ENCODE measurements at regions not wholly inside any gene's neighbourhood (a gene's known extent, or its start where the extent isn't known, plus 50 kb on each side); places are given as distances from the start of the nearest gene placed in this dataset.

DNA sequence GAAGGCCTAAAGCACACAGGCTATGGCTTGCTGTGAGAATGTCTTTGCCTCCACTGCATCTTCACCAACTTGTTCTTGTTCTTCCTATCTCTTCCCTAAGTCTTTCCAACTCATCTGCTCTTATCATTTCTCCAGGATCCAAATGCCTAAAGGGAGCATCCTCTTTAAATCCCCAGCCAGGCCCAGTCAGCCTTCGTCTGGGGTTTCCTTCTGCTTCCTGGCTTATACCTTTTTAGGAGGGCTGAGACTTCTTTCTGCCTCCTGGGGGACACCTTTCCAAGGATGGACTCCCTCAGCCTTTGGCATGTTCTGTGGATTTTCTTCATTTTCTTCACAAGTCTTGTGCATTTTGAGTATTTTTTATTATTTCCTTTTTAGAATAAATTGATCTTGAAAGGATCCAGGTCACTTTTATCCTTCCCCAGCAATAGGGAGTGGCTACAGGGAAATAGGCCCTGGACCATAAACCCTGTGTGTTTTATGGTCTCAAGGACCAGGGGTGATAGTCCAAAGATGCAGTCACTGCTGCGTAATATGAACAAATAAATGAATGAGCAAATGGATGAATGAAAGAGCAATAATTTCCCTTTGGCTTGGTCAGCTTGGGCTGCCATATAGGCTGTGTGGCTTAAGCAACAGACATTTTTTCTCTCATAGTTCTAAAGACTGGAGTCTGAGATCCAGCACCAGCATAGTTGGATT is 122.1 kb upstream of the LRIG1 start:
- Histone ChIP-seq H3K27me3 (ENCODE audit: control insufficient read depth in 1 of 2, insufficient read depth in 1 of 2, low read length in 2 of 2) (no peaks in the 10 kb centered on the region), H3K4me1 (ENCODE audit: control insufficient read depth, insufficient read depth, low read depth, low read length) (peaks cover 2% of the 10 kb centered on the region), H2BK120ac (ENCODE audit: low read depth, low read length) (no peak overlapping the region), H3K14ac (ENCODE audit: low read length in 2 of 2) (no peak overlapping the region), H3K4me2 (ENCODE audit: low read length, poor library complexity, severe bottlenecking) (no peak overlapping the region), H4K91ac (ENCODE audit: low read length) (no peak overlapping the region), H3K9ac (ENCODE audit: low read length) (no peak overlapping the region), H4K8ac (ENCODE audit: low read length) (no peak overlapping the region), H3K36me3 (ENCODE audit: control insufficient read depth in 1 of 2, insufficient read depth in 2 of 2, low read depth in 1 of 2, low read length in 2 of 2) (no peaks in the 10 kb centered on the region), H3K4ac (ENCODE audit: low read depth in 1 of 2, low read length in 2 of 2) (no peak overlapping the region), H3K9me3 (ENCODE audit: control insufficient read depth, low read length) (no peaks in the 10 kb centered on the region), H3K4me3 (ENCODE audit: insufficient read depth in 1 of 2, low read depth in 1 of 2, low read length in 2 of 2) (no peak overlapping the region), H2AK5ac (ENCODE audit: low read length, severe bottlenecking) (no peak overlapping the region), H2AFZ (ENCODE audit: low read depth, low read length) (no peak overlapping the region), H2BK15ac (ENCODE audit: low read depth, poor library complexity, severe bottlenecking) (no peak overlapping the region), H3K23ac (ENCODE audit: low read length in 2 of 2) (no peak overlapping the region), H3K18ac (ENCODE audit: low read depth in 1 of 2, low read length in 2 of 2) (no peak overlapping the region), H3K27ac (ENCODE audit: low read length, poor library complexity, severe bottlenecking) (no peak overlapping the region), H2BK5ac (ENCODE audit: low read depth, low read length, poor library complexity, severe bottlenecking) (no peak overlapping the region), H2BK12ac (ENCODE audit: low read length in 2 of 2) (no peak overlapping the region), H3K79me1 (replicated peaks; ENCODE audit: low read length, poor library complexity, severe bottlenecking) (no peaks in the 10 kb centered on the region)
- no peak for DNase-seq
- WGBS = 80% methylated on average over 2 of the region's 2 CpGs

GRCh38 chr3:66625505-66626216 is 124.8 kb upstream of the LRIG1 start:
- Histone ChIP-seq H3K18ac (ENCODE audit: low read depth in 1 of 2, low read length in 2 of 2) (no peak overlapping the region), H4K8ac (ENCODE audit: low read length) (no peak overlapping the region), H2AFZ (ENCODE audit: low read depth, low read length) (no peak overlapping the region), H3K14ac (ENCODE audit: low read length in 2 of 2) (no peak overlapping the region), H3K79me1 (replicated peaks; ENCODE audit: low read length, poor library complexity, severe bottlenecking) (no peaks in the 10 kb centered on the region), H2BK12ac (ENCODE audit: low read length in 2 of 2) (no peak overlapping the region), H4K91ac (ENCODE audit: low read length) (no peak overlapping the region), H3K4me2 (ENCODE audit: low read length, poor library complexity, severe bottlenecking) (no peak overlapping the region), H2BK5ac (ENCODE audit: low read depth, low read length, poor library complexity, severe bottlenecking) (no peak overlapping the region), H3K9me3 (ENCODE audit: control insufficient read depth, low read length) (no peaks in the 10 kb centered on the region), H3K4ac (ENCODE audit: low read depth in 1 of 2, low read length in 2 of 2) (no peak overlapping the region), H3K4me1 (ENCODE audit: control insufficient read depth, insufficient read depth, low read depth, low read length) (no peaks in the 10 kb centered on the region), H2BK15ac (ENCODE audit: low read depth, poor library complexity, severe bottlenecking) (no peak overlapping the region), H3K9ac (ENCODE audit: low read length) (no peak overlapping the region), H2BK120ac (ENCODE audit: low read depth, low read length) (no peak overlapping the region), H3K36me3 (ENCODE audit: control insufficient read depth in 1 of 2, insufficient read depth in 2 of 2, low read depth in 1 of 2, low read length in 2 of 2) (no peaks in the 10 kb centered on the region), H3K27me3 (ENCODE audit: control insufficient read depth in 1 of 2, insufficient read depth in 1 of 2, low read length in 2 of 2) (no peaks in the 10 kb centered on the region), H3K4me3 (ENCODE audit: insufficient read depth in 1 of 2, low read depth in 1 of 2, low read length in 2 of 2) (no peak overlapping the region), H3K27ac (ENCODE audit: low read length, poor library complexity, severe bottlenecking) (no peak overlapping the region), H3K23ac (ENCODE audit: low read length in 2 of 2) (no peak overlapping the region), H2AK5ac (ENCODE audit: low read length, severe bottlenecking) (no peak overlapping the region)
- WGBS = 87% methylated on average over 5 of the region's 5 CpGs
- DNase-seq = no peak

- no peak overlapping the region for H2BK5ac ChIP-seq (ENCODE audit: low read depth, low read length, poor library complexity, severe bottlenecking)
- H3K4me1 ChIP-seq (ENCODE audit: control insufficient read depth, insufficient read depth, low read depth, low read length) = no peaks in the 10 kb centered on the region
- H2BK120ac ChIP-seq (ENCODE audit: low read depth, low read length) = no peak overlapping the region
- no peak overlapping the region for H3K4ac ChIP-seq (ENCODE audit: low read depth in 1 of 2, low read length in 2 of 2)
- H4K91ac ChIP-seq (ENCODE audit: low read length) = no peak overlapping the region
- H2BK15ac ChIP-seq (ENCODE audit: low read depth, poor library complexity, severe bottlenecking) = no peak overlapping the region
- 80% methylated on average over 8 of the region's 8 CpGs for whole genome bisulfite sequencing
- H3K4me3 ChIP-seq (ENCODE audit: insufficient read depth in 1 of 2, low read depth in 1 of 2, low read length in 2 of 2) = no peak overlapping the region
- no peak overlapping the region for H3K27ac ChIP-seq (ENCODE audit: low read length, poor library complexity, severe bottlenecking)
- H3K79me1 ChIP-seq (replicated peaks; ENCODE audit: low read length, poor library complexity, severe bottlenecking) = no peaks in the 10 kb centered on the region
- H2AK5ac ChIP-seq (ENCODE audit: low read length, severe bottlenecking) = no peak overlapping the region
- no peaks in the 10 kb centered on the region for H3K36me3 ChIP-seq (ENCODE audit: control insufficient read depth in 1 of 2, insufficient read depth in 2 of 2, low read depth in 1 of 2, low read length in 2 of 2)
- no peak overlapping the region for H2AFZ ChIP-seq (ENCODE audit: low read depth, low read length)
- H3K9ac ChIP-seq (ENCODE audit: low read length) = no peak overlapping the region
- no peak overlapping the region for H3K4me2 ChIP-seq (ENCODE audit: low read length, poor library complexity, severe bottlenecking)
- no peak for DNase-seq
- H3K18ac ChIP-seq (ENCODE audit: low read depth in 1 of 2, low read length in 2 of 2) = no peak overlapping the region
- H3K14ac ChIP-seq (ENCODE audit: low read length in 2 of 2) = no peak overlapping the region
- no peak overlapping the region for H3K23ac ChIP-seq (ENCODE audit: low read length in 2 of 2)
- no peaks in the 10 kb centered on the region for H3K9me3 ChIP-seq (ENCODE audit: control insufficient read depth, low read length)
- no peak overlapping the region for H2BK12ac ChIP-seq (ENCODE audit: low read length in 2 of 2)
- no peak overlapping the region for H4K8ac ChIP-seq (ENCODE audit: low read length)
- no peaks in the 10 kb centered on the region for H3K27me3 ChIP-seq (ENCODE audit: control insufficient read depth in 1 of 2, insufficient read depth in 1 of 2, low read length in 2 of 2)
Observed at GRCh38 chr3:66629150-66629981, 128.5 kb upstream of the LRIG1 start.

DNA sequence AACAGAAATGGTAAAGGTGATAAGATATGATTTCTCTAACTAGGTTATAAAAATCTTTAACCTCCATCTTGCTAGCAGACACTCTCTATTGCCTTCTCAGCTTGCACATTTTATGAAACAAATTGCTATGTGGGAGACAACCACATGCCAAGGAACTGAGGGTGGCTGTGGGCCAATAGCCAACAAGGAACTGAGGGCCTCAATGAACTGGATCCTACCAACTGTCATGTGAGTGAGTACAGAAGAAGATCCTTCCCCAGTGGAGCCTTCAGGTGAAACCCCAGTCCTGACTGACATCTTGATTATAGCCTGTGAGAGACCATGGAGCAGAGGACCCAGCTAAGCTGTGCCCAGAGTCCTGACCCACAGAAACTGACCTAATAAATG is 129.2 kb upstream of the LRIG1 start:
- no peaks in the 10 kb centered on the region for H3K4me1 ChIP-seq (ENCODE audit: control insufficient read depth, insufficient read depth, low read depth, low read length)
- H3K14ac ChIP-seq (ENCODE audit: low read length in 2 of 2) = no peak overlapping the region
- H2AK5ac ChIP-seq (ENCODE audit: low read length, severe bottlenecking) = no peak overlapping the region
- no peaks in the 10 kb centered on the region for H3K9me3 ChIP-seq (ENCODE audit: control insufficient read depth, low read length)
- H3K4me3 ChIP-seq (ENCODE audit: insufficient read depth in 1 of 2, low read depth in 1 of 2, low read length in 2 of 2) = no peak overlapping the region
- no peak for DNase-seq
- no peak overlapping the region for H3K23ac ChIP-seq (ENCODE audit: low read length in 2 of 2)
- no peaks in the 10 kb centered on the region for H3K36me3 ChIP-seq (ENCODE audit: control insufficient read depth in 1 of 2, insufficient read depth in 2 of 2, low read depth in 1 of 2, low read length in 2 of 2)
- H3K27me3 ChIP-seq (ENCODE audit: control insufficient read depth in 1 of 2, insufficient read depth in 1 of 2, low read length in 2 of 2) = no peaks in the 10 kb centered on the region
- H2AFZ ChIP-seq (ENCODE audit: low read depth, low read length) = no peak overlapping the region
- no peak overlapping the region for H3K18ac ChIP-seq (ENCODE audit: low read depth in 1 of 2, low read length in 2 of 2)
- H3K9ac ChIP-seq (ENCODE audit: low read length) = no peak overlapping the region
- no peak overlapping the region for H2BK5ac ChIP-seq (ENCODE audit: low read depth, low read length, poor library complexity, severe bottlenecking)
- no peak overlapping the region for H2BK15ac ChIP-seq (ENCODE audit: low read depth, poor library complexity, severe bottlenecking)
- H4K8ac ChIP-seq (ENCODE audit: low read length) = no peak overlapping the region
- no peak overlapping the region for H3K27ac ChIP-seq (ENCODE audit: low read length, poor library complexity, severe bottlenecking)
- H4K91ac ChIP-seq (ENCODE audit: low read length) = no peak overlapping the region
- H2BK12ac ChIP-seq (ENCODE audit: low read length in 2 of 2) = no peak overlapping the region
- no peak overlapping the region for H3K4ac ChIP-seq (ENCODE audit: low read depth in 1 of 2, low read length in 2 of 2)
- H3K4me2 ChIP-seq (ENCODE audit: low read length, poor library complexity, severe bottlenecking) = no peak overlapping the region
- H3K79me1 ChIP-seq (replicated peaks; ENCODE audit: low read length, poor library complexity, severe bottlenecking) = no peaks in the 10 kb centered on the region
- no peak overlapping the region for H2BK120ac ChIP-seq (ENCODE audit: low read depth, low read length)
